DOHH2 (cell line): ENCODE measurements at regions not wholly inside any gene's neighbourhood (a gene's known extent, or its start where the extent isn't known, plus 50 kb on each side); places are given as distances from the start of the nearest gene placed in this dataset.

Experiments
- H3F3A ChIP-seq: fragments of 200-600 bp; sonication (generic), shearing (Covaris generic); 2 replicates; pipeline ENCODE4 v1.6.0; 2016; ENCODE audit warnings: antibody characterized with exemption, mild to moderate bottlenecking; ENCODE audit not compliant: control insufficient read depth, insufficient read depth
- H3K27ac ChIP-seq: fragments of 200-600 bp; sonication (generic); 2 replicates; pipeline ENCODE4 v1.5.1; 2014; ENCODE audit warnings: low read depth, mild to moderate bottlenecking, low read length, moderate library complexity
- H3K27me3 ChIP-seq: fragments of 200-600 bp; sonication (generic); 2 replicates; pipeline ENCODE4 v1.6.1; 2014; ENCODE audit warnings: mild to moderate bottlenecking, low read length, mixed read lengths; ENCODE audit not compliant: control insufficient read depth
- H3K36me3 ChIP-seq: fragments of 200-600 bp; sonication (generic); 2 replicates; pipeline ENCODE4 v1.6.1; 2014; ENCODE audit warnings: mild to moderate bottlenecking, low read length, moderate library complexity, mixed read lengths; ENCODE audit not compliant: control insufficient read depth
- H3K4me1 ChIP-seq: fragments of 200-600 bp; sonication (generic); 2 replicates; pipeline ENCODE4 v1.6.1; 2014; ENCODE audit warnings: mild to moderate bottlenecking, low read length, mixed read lengths; ENCODE audit not compliant: control insufficient read depth
- H3K4me2 ChIP-seq: fragments of 200-600 bp; sonication (generic); 2 replicates; pipeline ENCODE4 v1.6.0; 2014; ENCODE audit warnings: mild to moderate bottlenecking, low read length, moderate library complexity
- H3K4me3 ChIP-seq: fragments of 200-600 bp; sonication (generic); 2 replicates; pipeline ENCODE4 v1.5.1; 2014; ENCODE audit warnings: mild to moderate bottlenecking, low read length, mixed read lengths
- H3K79me2 ChIP-seq: fragments of 200-600 bp; sonication (generic); 2 replicates; pipeline ENCODE4 v1.6.1; 2014; ENCODE audit warnings: mild to moderate bottlenecking, low read length, mixed read lengths; ENCODE audit not compliant: control insufficient read depth
- H3K9me2 ChIP-seq: fragments of 200-600 bp; sonication (generic); replicated peaks from 2 replicates; pipeline ENCODE4 v1.6.1; 2014; ENCODE audit warnings: mild to moderate bottlenecking, low read length, mixed read lengths; ENCODE audit not compliant: control insufficient read depth
- H3K9me3 ChIP-seq: fragments of 200-600 bp; sonication (generic); 2 replicates; pipeline ENCODE4 v1.6.1; 2014; ENCODE audit warnings: antibody characterized with exemption, low read length, mixed read lengths; ENCODE audit not compliant: control insufficient read depth, insufficient read depth
- H4K20me1 ChIP-seq: fragments of 200-600 bp; sonication (generic); 2 replicates; pipeline ENCODE4 v1.6.0; 2014; ENCODE audit warnings: low read depth, mild to moderate bottlenecking, antibody characterized with exemption, low read length, moderate library complexity; ENCODE audit not compliant: control insufficient read depth, insufficient read depth
- CTCF ChIP-seq: fragments of 200-600 bp; sonication (generic); IDR thresholded peaks from one replicate; pipeline ENCODE4 v1.5.1; 2014; ENCODE audit warnings: antibody characterized with exemption, mild to moderate bottlenecking, low read depth, low read length; ENCODE audit not compliant: poor library complexity, severe bottlenecking
- EZH2phosphoT487 ChIP-seq: fragments of 200-600 bp; sonication (generic); IDR thresholded peaks from 2 replicates; pipeline ENCODE4 v1.6.1; 2017; ENCODE audit warnings: borderline replicate concordance, mild to moderate bottlenecking, antibody characterized with exemption, low read length, moderate library complexity, mixed read lengths

- no peak for TF ChIP-seq CTCF
- TF ChIP-seq EZH2phosphoT487 = no peak
- Histone ChIP-seq H3F3A (no peaks in the 10 kb centered on the region), H3K4me3 (no peak overlapping the region)
These were observed 281.4 kb downstream of the ZIC3 start for GRCh38 chrX:137847376-137847775.

GRCh38 chrX:137848266-137848905 lies 282.5 kb downstream of the ZIC3 start:
- Histone ChIP-seq H3K4me3 (no peak overlapping the region), H3K36me3 (no peaks in the 10 kb centered on the region), H3K27me3 (no peaks in the 10 kb centered on the region), H4K20me1 (no peaks in the 10 kb centered on the region), H3K4me1 (no peaks in the 10 kb centered on the region), H3K27ac (no peak overlapping the region), H3K9me2 (no peaks in the 10 kb centered on the region), H3K79me2 (no peaks in the 10 kb centered on the region), H3K9me3 (no peaks in the 10 kb centered on the region), H3F3A (no peaks in the 10 kb centered on the region), H3K4me2 (no peak overlapping the region)
- TF ChIP-seq EZH2phosphoT487 (no peak), CTCF (no peak)

More at GRCh38 chrX:137847376-137847775, 281.4 kb downstream of the ZIC3 start:
- Histone ChIP-seq H3K27ac (no peak overlapping the region), H3K4me2 (no peak overlapping the region), H3K36me3 (no peaks in the 10 kb centered on the region), H4K20me1 (no peaks in the 10 kb centered on the region), H3K9me2 (no peaks in the 10 kb centered on the region), H3K79me2 (no peaks in the 10 kb centered on the region), H3K4me1 (no peaks in the 10 kb centered on the region), H3K27me3 (no peaks in the 10 kb centered on the region), H3K9me3 (no peaks in the 10 kb centered on the region)

- H3K27me3 ChIP-seq = no peaks in the 10 kb centered on the region
- H3K4me3 ChIP-seq = no peak overlapping the region
- TF ChIP-seq CTCF (no peak), EZH2phosphoT487 (no peak)
These were observed 286.6 kb downstream of the ZIC3 start for GRCh38 chrX:137852502-137852901.

More at GRCh38 chrX:137852502-137852901, 286.6 kb downstream of the ZIC3 start:
- H3K9me2 ChIP-seq = no peaks in the 10 kb centered on the region
- H3K27ac ChIP-seq = no peak overlapping the region
- H3K4me1 ChIP-seq = no peaks in the 10 kb centered on the region
- H3K4me2 ChIP-seq = no peak overlapping the region
- no peaks in the 10 kb centered on the region for H3K36me3 ChIP-seq
- H3K9me3 ChIP-seq = no peaks in the 10 kb centered on the region
- no peaks in the 10 kb centered on the region for H4K20me1 ChIP-seq
- H3K79me2 ChIP-seq = no peaks in the 10 kb centered on the region
- H3F3A ChIP-seq = no peaks in the 10 kb centered on the region
